DMS53 treated with DMSO at 0.1 percent for 48 hours (cell line): ENCODE measurements at regions not wholly inside any gene's neighbourhood (a gene's known extent, or its start where the extent isn't known, plus 50 kb on each side); places are given as distances from the start of the nearest gene placed in this dataset.
A peak's percentile ranks its signal among the peaks of the same experiment; 100 is the strongest.
"Not testable (repeated sequence)": the region's sequence is repeated elsewhere in the genome, so short reads cannot be mapped to it uniquely, and the experiment has no call there.

Source experiments
- DNase-seq: peaks from one replicate; lab custom pipeline; 2025; ENCODE audit not compliant: unreplicated experiment; lab: John Stamatoyannopoulos, UW

GRCh38 chr5:92371171-92371888, 988.2 kb upstream of the ARRDC3 start:
- no peak for DNase-seq

- no peak for DNase-seq
These were observed 986.9 kb upstream of the ARRDC3 start for GRCh38 chr5:92370032-92370431.

- no peak for DNase-seq
These were observed 986.5 kb upstream of the ARRDC3 start for GRCh38 chr5:92369587-92369986.

GRCh38 chr5:92364986-92365550, 982.0 kb upstream of the ARRDC3 start:
- DNase-seq: no peak

- DNase-seq: no peak
These were observed 970.3 kb upstream of the ARRDC3 start for GRCh38 chr5:92353107-92354030.

GRCh38 chr5:92337772-92338234, 954.7 kb upstream of the ARRDC3 start:
- DNase-seq: no peak

GRCh38 chr5:92332039-92332438, 948.9 kb upstream of the ARRDC3 start:
- DNase-seq: peak; percentile 2

- no peak for DNase-seq
These were observed 947.2 kb upstream of the ARRDC3 start for GRCh38 chr5:92330365-92330764.

GRCh38 chr5:92329759-92330158, 946.6 kb upstream of the ARRDC3 start:
- DNase-seq: no peak

GRCh38 chr5:92328584-92329259, 945.6 kb upstream of the ARRDC3 start:
- no peak for DNase-seq

GRCh38 chr5:92320446-92320845, 937.3 kb upstream of the ARRDC3 start:
- DNase-seq: no peak

- DNase-seq: no peak
These were observed 930.3 kb upstream of the ARRDC3 start for GRCh38 chr5:92313385-92313784.

GRCh38 chr5:92309336-92309991, 926.3 kb upstream of the ARRDC3 start:
- DNase-seq: peak; percentile 34

GRCh38 chr5:92308679-92309078, 925.6 kb upstream of the ARRDC3 start:
- DNase-seq: no peak

- DNase-seq: not testable (repeated sequence)
These were observed 919.2 kb upstream of the ARRDC3 start for GRCh38 chr5:92302356-92302755.

GRCh38 chr5:92283521-92283920, 900.4 kb upstream of the ARRDC3 start:
- no peak for DNase-seq

- not testable (repeated sequence) for DNase-seq
These were observed 888.6 kb upstream of the ARRDC3 start for GRCh38 chr5:92271750-92272149.

GRCh38 chr5:92268343-92268742, 885.2 kb upstream of the ARRDC3 start:
- DNase-seq: no peak

- DNase-seq: no peak
These were observed 884.7 kb upstream of the ARRDC3 start for GRCh38 chr5:92267830-92268229.

- DNase-seq: no peak
These were observed 882.7 kb upstream of the ARRDC3 start for GRCh38 chr5:92265804-92266203.

- not testable (repeated sequence) for DNase-seq
These were observed 872.5 kb upstream of the ARRDC3 start for GRCh38 chr5:92255605-92256004.
